ENCODE measurements at regions not wholly inside any gene's neighbourhood (a gene's known extent, or its start where the extent isn't known, plus 50 kb on each side); places are given as distances from the start of the nearest gene placed in this dataset.

DNA sequence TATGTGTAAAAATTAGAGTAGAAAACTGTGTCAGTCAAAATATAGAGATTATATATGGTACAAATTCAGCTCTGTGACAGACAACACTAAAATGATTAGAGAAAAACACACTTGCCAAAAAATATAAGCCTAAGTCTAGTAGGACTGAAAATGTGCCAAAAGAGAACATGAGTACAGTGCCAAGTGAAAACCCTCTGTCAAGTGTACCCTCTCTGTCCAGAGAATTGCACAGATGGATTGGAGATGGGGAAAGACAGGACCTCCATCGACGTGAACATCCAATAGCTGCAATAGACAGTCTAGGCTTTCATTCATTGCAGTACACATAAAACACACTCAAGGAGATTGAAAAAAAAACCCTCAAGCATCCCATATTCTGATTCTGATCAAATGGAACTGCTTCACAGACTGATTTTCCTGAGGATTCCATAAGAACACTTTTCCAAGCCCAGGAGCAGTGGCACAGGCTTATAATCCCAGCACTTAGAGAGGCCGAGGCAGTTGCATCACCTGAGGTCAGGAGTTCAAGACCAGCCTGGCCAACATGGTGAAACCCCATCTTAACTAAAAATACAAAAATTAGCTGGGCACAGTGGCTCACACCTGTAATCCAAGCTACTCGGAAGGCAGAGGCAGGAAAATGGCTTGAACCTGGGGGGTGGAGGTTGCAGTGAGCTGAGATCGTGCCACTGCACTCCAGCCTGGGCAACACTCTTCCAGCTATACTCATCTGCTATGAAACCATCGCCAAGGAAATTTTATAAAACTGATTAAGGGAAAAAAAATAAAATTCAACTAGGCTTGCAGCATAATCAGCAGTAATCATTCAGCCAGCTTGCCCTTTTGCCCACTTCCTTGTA, 110.0 kb upstream of the TRIM24 start:
- TF ChIP-seq CTCF (IDR thresholded peaks at IDR 0.05 in 4 of 5, conservative IDR thresholded peaks at IDR 0.05 in 1 of 5) (no peak), POLR2A (IDR thresholded peaks at IDR 0.05) (no peak)
